HG03571 (cell line): ENCODE measurements at regions not wholly inside any gene's neighbourhood (a gene's known extent, or its start where the extent isn't known, plus 50 kb on each side); places are given as distances from the start of the nearest gene placed in this dataset.

Experiments
- ATAC-seq: cut with Tn5 transposase; IDR thresholded peaks from one replicate; pipeline ENCODE4 v1.9.1; 2021; ENCODE audit not compliant: unreplicated experiment

DNA sequence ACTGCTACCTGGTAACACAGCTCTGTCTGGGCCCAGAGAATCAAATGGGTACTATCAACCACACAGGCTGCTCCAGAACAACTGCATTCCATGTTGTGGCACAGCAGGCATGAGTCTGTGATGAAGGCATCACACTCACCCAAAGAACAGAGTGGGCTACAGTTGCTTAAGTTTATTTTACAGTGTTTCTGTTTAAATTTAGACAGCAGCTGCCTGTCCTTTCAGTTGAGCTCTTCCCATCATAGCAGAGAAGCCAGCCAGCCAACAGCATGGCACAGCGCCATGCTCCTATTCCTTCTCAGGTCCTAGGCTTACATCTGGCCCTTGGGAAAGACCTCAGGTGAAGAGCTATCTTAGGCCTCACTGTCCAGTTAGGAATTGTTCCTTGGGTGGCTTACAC, 147.0 kb upstream of the FRMD6 start:
- no peak for ATAC-seq

DNA sequence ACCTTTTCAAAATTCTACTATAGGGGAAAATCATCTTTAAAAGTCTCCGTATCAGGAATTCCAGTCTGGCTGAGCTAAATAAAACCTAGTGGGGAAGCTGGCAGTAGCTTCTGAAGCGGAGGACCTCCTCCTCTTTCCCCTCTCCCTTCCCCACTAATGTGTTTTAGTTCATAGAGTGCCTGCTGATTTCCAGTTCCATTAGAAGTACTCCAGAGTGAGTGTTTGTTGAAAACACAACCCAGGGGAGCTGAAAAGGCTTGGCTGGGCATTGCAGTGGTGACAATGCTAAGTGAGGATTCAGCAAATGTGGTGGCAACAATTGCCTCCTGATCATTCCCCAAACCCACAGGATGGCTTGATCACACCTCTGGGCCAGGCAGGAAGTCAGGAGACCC, 144.2 kb upstream of the FRMD6 start:
- no peak for ATAC-seq

DNA sequence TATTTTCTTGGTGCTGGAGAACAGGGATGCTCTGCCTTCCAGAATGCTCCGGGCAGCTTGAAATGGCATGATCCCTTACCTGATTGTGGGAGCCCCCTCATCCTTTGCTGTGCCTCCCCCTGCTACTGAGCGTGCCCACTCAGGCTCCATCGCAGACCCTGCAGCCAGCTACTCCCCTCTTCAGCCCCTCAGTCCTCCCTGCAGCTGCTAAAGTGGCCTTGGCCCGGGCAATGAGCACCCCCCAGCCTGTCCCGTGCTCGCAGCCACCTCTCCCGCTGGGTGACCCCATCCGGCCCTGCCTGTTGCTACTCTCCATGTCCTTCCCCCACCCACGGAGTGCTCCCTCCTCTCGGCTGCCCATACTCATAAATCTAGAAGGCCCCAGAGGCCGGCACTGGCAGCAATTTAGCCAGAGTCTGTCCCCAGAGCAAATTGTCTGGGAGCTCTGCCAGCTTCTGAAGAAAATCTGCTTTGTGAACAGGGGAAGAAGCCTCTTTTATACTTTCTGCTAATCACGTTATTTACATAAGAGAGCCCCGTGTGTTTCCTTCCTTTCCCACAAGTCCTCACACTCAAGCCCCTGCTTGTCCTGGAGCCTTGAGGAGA, 143.7 kb upstream of the FRMD6 start:
- ATAC-seq, result no peak

DNA sequence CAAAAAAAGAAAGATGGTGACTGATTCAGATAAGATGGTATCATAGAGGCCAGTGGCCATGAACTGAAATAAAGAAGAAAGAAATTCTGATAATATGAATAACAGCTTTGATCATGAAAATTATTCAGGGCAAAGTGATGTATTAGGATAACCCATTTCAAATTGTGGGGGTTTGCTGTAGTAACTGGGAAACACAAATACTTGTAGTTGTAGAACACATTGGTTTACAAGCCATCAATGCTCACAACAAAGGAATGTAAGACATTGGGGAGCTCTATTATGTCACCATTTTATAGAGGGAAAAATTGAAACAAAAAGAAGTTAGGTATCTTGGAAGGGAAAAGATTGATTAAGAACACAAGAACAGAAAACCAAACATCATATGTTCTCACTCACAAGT, 140.4 kb upstream of the FRMD6 start:
- ATAC-seq, result no peak

DNA sequence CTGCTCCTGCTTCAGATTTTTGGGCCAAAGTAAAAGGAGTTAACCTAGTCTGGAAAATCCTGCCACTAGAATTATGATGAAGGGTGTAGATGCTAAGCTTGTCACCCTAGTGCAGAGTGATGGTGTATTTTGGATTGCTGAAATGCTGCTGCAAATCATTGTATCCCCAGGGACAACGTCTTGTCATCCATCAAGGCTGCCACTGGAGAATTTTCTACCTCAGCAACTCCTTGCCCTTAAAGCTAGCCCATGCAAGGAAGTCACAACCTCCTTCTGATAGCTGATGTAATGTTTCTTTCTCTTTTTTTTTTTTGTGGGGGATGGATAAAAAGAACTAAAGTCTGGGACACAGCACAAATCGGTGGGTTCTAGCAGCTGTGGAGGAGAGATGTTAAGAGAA, 139.4 kb upstream of the FRMD6 start:
- ATAC-seq, result no peak

DNA sequence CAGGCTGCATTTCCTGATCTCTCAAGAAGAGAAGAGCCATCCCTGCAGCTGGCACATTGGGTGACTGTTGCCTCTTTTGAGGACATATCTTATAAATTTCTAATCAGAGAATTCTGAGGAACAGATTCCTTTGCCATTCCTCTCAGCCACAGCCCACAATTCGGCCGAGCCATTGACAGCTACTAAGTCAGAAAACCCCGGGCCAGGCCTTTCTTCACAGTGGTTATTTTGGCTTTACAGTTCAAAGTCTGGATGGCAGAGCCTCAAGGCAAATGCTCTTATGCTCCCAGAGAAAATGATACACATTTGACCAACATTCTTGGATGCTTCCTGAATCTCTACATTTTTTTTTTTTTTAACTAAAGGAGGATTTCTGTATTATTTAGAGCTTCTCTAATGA, 138.4 kb upstream of the FRMD6 start:
- no peak for ATAC-seq

DNA sequence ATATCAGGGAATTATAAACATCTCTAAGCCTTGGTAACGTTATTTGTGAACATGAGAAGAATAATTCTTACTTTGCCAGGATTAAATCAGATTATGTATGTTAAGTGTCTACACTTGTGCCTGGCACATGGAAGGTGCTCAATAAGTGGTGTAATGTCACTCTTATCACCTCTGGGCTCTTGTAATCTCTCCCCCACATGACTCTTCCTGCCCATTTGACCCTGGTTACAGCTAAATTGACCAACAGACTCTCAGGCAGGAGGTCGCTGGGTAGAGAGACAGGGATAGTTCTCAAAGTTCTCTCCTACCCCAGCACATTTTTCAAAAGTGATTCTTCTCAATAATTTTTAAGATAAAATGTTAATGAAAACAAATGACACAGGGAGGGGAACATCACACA, 137.8 kb upstream of the FRMD6 start:
- no peak for ATAC-seq

DNA sequence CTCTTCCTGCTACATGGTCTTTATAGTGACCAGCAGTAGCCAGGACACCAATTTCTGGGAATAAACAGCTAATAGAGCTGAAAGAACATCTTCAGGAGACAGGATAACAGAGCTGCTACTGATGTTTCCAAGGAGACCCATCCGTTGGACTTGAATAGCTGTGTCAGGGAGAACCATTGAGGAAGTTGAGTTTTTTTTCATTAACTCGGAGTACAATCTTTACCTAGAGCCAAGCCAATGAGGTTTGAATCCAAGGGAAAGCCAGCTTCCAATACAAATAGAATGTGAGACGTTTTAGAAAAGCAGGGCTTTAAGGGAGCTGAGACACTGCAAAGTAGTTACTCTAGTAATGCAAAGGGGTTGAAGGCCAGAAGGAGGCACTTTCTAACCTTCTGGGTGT, 136.1 kb upstream of the FRMD6 start:
- no peak for ATAC-seq

DNA sequence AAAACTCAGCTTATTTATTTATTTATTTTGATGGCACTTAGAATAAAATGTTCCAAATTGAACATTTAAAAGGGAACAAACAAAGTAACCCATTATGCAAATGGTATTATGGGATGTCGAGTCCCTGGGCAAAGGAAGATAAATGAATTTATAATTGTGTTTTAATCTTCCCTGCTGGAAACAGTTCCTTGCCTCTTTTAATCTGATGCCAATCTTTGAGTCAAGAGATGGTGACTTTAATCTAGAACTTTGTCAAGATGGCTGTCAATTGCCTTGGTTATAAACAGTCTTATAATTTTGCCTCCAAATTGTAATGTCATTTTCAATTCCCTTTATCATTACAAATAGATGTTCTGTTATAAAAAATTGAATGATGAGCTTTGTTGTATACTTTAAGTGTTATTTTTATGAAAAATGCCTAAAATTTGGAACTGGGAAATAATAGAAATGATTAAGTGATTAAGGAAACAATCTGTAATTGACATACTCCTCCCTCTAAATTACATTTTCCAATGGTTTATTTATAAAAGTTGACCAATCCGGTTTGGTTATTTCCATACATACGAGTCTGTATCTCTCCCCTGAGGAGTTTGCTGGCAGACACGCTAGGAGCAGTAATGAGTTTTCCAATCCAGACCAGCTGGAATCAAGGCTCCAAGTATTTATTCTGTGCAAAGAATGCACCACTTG, 134.9 kb upstream of the FRMD6 start:
- ATAC-seq, result no peak

DNA sequence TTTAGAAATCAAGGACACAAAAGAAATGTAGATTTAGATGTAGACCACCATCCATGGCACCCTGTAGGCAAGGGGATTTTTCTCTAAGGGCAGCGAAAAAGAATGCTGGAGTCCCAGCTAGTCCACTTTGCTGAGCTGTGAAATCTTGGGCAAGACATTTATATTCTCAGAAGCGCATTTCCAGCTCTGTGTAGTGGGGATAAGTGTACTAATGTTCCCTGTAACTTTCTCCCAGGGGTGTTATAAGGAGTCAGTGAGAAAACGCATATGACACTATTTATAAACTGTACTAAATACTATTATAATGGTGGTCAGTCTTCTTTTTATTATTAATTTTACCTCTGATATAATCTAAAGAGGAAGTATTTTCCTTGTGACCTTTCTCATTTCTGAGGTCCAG, 133.4 kb upstream of the FRMD6 start:
- ATAC-seq, result no peak

DNA sequence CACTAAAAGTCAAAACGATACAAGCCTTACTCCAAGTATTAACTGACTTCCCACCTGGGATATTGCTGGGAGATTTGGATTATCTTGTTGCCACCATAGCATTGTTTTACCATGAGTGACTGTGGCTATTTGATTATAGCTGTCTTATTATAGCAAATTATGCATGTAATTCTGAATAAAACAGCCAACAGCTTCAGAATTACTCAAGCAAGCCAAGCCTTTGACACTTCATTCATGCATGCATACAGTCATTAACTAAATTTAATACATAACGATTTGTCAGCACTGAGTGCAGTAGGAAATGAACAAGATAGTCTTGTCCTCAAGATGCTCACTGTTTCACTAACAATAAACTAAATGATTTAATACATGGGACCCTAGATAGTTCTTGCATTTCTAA, 133.0 kb upstream of the FRMD6 start:
- ATAC-seq, result no peak

DNA sequence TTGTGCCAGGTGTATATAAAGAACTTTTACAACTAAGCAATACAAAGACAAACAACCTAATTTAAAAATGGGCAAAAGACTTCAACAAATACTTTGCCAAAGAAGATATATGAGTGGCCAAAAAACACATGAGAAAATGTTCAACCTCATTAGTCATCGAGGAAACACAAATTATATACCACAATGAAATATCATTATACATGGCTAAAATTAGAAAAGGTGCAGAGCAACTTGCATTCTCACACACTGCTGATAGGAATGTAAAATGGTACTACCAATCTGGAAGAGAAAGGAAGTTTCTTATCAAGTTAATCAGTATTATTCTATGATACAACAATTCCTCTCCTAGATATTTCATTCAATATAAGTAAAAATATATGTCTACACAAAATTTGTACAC, 131.6 kb upstream of the FRMD6 start:
- ATAC-seq, result no peak

DNA sequence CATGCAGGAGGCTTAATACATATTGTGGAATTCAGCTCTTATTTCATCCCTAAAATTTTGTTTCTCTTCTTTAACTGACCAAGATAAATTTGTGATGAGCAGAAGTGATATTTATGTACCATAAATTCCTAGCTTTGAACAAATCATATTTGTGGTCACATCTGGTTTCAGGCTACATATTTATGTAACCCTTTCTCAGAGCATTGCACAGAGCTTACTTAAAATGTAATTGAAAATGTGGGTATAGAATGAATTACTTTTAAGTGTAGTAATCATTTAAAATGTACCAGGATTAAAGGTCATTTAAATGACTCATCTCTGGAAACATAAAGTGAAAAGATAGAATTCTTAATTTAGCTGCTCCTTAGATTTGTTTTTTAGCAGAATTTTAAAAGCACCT, 129.9 kb upstream of the FRMD6 start:
- ATAC-seq, result no peak

DNA sequence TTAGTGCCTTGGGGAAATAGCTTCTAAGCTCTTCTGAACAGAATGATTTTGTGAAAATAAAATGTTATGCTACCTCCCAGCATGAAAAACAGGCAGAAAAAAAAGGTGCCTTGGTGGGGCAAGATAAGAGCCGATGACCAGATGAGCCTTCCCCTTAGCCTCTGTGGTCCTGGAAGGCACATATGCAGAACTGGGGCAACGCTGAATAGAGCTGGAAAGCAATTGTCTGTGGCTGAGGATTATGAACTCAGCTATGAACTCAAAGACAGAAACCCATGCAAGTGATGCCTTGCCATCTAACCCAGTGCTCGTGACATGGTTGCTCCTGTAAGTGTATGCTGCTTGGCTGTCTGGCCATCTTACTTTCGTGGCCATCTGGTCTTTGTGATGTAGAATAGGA, 128.5 kb upstream of the FRMD6 start:
- no peak for ATAC-seq

DNA sequence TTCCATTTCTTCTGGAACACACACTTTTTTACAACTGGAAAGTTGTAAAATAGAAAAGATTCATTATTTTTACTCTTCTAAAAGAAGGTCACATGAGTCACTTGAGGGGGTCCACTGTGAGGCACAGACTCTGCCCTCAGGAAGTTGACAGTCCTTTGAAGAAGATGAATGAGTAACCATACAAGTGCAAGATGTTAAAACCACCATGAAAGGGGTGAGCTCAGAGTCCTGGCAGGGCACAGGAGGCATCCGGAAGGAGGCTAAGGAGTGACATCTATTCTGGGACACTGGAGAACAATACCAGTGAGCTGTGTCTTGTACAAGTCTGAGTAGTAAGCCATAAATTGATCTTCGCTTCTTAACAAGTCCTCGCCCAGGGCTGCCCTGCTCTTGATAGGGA, 126.0 kb upstream of the FRMD6 start:
- ATAC-seq, result no peak

DNA sequence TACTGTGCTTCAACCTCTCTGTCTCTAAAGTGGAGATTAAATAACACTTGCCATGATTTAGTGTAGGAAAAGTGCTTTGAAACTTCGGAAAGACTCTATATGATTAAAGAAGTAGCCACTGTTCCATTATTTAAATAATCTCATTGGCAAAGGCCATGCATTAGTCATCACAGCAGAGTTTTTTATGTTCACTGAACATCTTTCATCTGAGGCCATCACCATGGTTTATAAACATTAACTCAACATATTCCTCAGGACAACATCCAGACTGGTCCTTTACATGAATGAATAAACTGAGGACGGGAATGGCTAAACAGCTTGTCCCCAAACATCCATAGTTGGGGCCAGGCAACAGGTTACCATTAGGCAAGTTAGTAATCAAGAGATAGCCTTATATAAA, 124.6 kb upstream of the FRMD6 start:
- ATAC-seq, result no peak

DNA sequence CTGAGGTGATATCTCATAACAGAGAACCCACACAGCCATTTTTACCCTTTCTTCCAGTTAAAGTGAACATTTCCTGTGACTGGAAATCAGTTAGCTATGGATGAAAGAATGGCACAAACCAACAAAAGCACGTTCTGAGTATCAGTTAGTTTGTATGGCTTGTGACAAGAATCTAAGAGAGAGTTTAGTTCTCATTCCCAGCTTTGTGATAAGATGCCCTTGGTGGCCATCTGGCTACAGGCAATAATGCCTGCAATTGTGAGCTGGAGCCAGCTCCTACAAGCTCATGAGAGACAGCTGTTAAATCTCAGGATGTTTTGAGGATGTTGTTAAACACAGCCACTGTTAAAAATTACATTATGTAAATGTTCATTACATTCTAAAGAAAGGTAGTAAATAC, 122.0 kb upstream of the FRMD6 start:
- no peak for ATAC-seq

DNA sequence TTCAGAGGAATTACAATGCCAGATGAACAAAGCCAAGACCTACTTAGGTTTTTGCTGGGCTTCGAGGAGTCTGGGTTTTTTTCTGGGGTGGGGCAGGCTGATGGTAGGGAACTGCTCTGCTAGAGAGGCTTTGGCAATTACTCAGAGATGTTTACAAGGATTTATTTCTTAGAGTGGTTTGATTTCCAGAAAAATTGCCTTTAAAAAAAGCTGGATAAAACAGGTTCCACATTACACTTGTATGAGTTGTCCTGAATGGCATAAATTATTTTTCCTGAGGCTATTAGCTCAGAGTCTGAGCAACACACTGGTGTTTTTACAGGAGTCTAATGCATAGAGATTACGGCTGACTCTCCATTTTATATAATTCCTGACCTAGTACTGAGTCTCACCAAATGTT, 118.5 kb upstream of the FRMD6 start:
- no peak for ATAC-seq

DNA sequence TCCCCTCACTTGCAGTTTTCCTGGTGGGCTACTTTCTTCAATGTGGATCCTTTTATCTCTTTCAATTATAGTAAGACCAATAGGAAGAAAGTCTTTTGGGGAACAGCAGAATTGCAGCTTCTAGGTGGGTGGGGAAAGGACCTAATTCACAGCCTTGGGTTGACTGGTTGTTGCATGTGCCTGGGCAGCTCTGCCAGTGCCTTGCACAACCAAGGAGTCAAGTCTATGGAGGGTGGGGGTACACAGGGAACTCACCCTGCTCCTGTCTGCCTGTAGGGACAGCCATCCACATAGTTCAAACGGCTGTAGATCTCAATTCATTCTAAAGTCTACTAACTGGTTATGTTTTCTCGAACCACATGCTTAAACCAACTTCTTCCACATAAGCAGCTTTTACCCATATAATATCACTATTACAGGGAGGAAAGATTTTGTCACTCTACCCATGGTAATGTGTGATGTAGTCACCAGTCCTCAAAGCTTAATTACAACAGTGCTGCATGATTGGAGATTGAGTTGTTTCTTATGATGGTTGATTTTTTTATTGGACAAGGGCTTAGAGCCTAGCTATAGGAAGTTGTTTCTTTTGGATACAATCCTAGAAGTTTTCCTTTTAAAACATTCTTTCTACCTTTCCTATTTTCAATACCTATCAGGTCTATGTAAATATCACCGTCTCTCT, 117.7 kb upstream of the FRMD6 start:
- no peak for ATAC-seq

DNA sequence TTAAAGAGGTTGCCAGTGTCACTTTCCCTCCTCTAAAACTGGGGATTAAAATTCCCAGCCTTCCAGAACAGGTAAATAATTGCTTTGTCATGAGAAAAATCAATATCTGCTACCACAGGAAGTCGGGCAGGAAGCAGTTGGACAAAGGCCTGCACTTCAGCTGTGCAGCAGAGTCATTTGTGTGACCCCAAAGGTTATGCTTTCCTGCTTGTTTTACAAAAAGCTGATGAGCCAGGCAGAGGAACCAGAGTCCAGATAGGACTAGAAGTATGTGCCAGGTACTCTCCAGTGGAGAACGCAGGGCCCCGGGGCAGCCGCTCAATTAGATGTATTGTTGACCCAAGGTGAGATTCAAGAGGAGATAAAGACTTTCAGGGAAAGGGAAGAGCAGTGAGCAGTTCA, 117.1 kb upstream of the FRMD6 start:
- no peak for ATAC-seq

DNA sequence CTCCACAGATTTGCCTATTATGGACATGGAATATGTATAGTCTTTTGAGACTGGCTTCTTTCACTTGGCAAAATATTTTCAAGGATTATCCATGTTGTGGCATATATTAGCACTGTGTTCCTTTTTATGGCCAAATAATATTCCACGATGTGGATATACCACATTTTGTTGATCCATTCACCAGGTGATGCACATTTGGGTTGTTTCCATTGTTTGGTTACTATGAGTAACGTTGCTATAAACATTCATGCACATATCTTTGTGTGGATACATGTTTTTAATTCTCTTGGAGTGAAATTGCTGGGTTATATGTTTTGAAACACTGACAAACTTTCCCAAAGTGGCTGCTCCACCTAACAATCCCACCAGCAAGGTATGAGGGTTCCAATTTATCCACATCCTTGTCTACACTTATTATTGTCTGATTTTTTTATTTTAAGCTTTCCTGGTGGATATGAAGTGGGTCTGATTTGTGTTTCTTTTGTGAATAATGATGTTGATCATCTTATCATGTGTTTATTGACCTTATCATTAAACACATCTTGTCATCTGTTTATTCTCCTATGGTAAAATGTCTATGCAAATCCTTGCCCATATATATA, 116.2 kb upstream of the FRMD6 start:
- no peak for ATAC-seq

DNA sequence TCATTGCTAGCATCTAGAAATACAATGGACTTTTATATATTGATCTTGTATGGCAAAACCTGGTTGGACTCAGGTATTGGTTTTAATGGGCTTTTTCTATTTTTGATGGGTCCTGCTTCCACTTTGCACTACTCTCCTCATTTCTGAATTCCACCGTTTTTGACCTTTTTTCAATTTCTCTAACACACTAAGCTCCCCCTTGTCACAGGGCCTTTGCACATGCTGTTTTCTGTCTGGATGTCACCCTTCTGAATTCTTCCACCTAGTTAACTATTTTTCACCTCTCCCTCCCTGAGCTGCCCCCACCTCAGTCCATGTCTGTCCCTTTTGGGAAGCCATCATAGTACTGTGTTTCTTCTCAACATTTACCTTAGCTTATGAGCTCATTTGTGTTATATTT, 112.7 kb upstream of the FRMD6 start:
- no peak for ATAC-seq
